GM18511 (cell line): ENCODE measurements at regions not wholly inside any gene's neighbourhood (a gene's known extent, or its start where the extent isn't known, plus 50 kb on each side); places are given as distances from the start of the nearest gene placed in this dataset.

Experiments used
- ATAC-seq: cut with Tn5 transposase; IDR thresholded peaks from one replicate; pipeline ENCODE4 v1.9.1; 2021; ENCODE audit warnings: mild to moderate bottlenecking, moderate library complexity; ENCODE audit not compliant: unreplicated experiment

GRCh38 chr5:25858019-25858418, 1180.4 kb downstream of the CDH9 start:
- ATAC-seq: no peak

GRCh38 chr5:25851301-25851700, 1187.1 kb downstream of the CDH9 start:
- no peak for ATAC-seq

GRCh38 chr5:25850581-25850980, 1187.8 kb downstream of the CDH9 start:
- ATAC-seq: no peak

GRCh38 chr5:25849270-25849669, 1189.1 kb downstream of the CDH9 start:
- ATAC-seq: no peak

GRCh38 chr5:25823330-25823873, 1178.6 kb upstream of the CDH10 start:
- no peak for ATAC-seq
